ENCODE measurements at regions not wholly inside any gene's neighbourhood (a gene's known extent, or its start where the extent isn't known, plus 50 kb on each side); places are given as distances from the start of the nearest gene placed in this dataset.

- TF ChIP-seq POLR2AphosphoS5 (IDR thresholded peaks at IDR 0.05; ENCODE audit: low read depth, low read length) (no peak), POLR2A (IDR thresholded peaks at IDR 0.05; ENCODE audit: low read depth, low read length) (no peak), TAF1 (IDR thresholded peaks at IDR 0.05; ENCODE audit: low read depth, low read length) (no peak), PAX5 (IDR thresholded peaks at IDR 0.05; ENCODE audit: insufficient read depth, low read length, severe bottlenecking) (no peak), SPI1 (IDR thresholded peaks at IDR 0.05; ENCODE audit: low read depth, low read length) (no peak)
Observed at GRCh38 chr20:50418890-50419642, 91.1 kb upstream of the PTPN1 start.
